Activated naive CD8-positive, alpha-beta T cell treated with anti-CD3 and anti-CD28 coated beads, Interleukin-2, amount 50 U/mL, for 16 hours (primary cell): ENCODE measurements at regions not wholly inside any gene's neighbourhood (a gene's known extent, or its start where the extent isn't known, plus 50 kb on each side); places are given as distances from the start of the nearest gene placed in this dataset.

ENCODE experiments used
- DNase-seq: peaks from one replicate; pipeline ENCODE4 v3.0.0-alpha.2; 2020; ENCODE audit warnings: low read depth, low spot score

DNA sequence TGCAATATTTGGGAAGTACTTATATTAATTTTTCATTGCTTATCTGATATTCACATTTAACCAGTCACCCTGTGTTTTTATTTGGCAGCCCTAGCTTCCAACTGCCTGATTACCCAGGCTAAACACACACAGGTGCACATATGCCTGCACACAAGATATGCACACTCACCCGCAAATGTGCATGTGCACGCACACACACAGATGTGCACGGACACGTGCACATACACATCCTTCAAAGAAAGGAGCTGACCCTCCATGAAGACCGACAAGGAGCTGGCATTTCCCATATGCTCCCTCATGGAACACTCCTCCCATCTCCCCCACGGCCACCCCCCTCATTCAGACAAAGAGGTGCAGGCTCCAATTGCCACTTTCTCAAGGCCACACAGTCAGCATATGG lies 242.2 kb downstream of the ENGASE start:
- DNase-seq = no peak

DNA sequence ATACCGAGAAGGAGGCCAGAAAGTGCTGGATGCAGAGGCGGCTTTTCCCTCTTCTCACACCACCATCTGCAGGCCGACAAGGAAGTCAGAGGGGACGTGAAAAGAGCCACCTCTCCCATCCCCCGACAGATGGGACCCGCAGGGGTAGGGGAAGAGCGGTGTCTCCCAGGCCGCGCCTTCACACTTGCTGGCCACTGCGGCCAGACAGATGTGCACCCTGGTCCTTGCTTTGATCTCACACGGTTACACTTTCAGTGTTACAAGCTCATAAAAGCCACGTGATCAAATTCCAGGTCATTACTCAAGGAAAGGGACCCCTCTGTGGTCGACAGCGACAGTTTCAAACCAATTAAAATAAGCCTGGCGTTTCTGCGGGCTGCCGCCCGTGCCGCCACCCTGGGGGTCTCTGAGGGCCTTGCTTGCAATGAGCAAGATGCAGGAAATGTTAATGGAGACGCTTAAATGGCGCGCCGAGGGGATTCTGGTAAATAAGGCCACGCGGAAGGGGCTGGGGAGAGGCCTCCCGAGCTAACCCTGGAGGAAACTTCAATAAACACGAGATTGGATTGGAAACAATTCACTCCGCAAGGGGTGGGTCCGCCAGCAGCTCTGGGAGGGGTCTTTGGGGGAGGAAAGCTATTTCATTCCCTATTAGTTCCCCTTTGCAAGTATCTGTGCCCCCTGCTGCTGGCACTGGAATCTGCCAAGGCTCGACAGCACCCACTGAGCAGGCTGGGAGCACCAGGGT lies 240.9 kb downstream of the ENGASE start:
- no peak for DNase-seq

DNA sequence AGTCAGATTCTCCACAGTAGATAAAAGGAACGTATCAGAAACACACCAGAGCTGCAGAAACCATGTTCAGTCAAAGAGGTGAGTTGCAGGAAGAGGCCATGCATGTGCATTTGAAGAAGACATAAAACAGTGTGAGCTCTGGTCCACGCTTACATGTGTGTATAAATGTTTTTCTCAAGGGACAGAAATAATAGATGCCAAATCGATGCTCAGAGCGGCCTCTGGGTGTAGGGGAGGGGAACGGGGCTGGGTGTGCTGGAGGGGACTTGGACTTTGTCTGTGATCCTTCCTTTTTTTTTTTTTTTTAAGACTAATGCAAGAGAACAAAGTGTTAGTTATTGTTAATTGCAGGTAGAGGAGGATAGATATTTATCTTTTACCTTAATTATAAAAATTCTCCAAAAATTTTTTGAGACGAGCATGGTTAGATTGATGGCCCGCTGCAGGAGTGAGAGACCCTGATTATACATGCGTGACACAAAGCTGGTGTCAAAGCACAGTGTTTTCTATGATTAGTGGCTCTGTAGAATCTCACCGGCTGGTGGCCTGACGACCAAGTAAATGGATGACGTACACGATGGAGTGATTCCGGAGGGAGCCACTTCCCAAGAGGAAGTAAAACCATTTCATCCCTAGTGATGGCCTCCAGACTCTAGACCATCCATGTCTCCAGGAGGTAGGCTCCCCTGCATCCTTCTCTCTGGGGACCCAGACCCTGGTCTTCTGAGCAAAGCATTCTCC lies 240.2 kb downstream of the ENGASE start:
- no peak for DNase-seq

DNA sequence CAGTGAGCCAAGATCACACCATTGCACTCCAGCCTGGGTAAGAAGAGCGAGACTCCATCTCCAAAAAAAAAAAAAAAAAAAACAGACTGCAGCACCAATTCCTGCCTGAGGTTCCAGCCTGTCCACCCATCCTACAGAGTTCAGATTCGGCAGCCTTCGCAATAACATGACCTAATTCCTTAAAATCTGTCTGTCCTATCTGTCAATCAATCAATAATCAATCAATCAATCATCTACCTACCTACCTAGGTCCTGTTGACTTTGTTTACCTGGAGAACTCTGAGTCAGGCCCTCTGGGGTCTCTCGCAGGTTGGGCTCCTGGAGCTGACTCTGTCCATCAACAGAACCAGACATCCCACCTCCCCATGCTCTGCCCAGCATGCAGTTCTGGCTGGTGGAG lies 236.7 kb downstream of the ENGASE start:
- DNase-seq = no peak

DNA sequence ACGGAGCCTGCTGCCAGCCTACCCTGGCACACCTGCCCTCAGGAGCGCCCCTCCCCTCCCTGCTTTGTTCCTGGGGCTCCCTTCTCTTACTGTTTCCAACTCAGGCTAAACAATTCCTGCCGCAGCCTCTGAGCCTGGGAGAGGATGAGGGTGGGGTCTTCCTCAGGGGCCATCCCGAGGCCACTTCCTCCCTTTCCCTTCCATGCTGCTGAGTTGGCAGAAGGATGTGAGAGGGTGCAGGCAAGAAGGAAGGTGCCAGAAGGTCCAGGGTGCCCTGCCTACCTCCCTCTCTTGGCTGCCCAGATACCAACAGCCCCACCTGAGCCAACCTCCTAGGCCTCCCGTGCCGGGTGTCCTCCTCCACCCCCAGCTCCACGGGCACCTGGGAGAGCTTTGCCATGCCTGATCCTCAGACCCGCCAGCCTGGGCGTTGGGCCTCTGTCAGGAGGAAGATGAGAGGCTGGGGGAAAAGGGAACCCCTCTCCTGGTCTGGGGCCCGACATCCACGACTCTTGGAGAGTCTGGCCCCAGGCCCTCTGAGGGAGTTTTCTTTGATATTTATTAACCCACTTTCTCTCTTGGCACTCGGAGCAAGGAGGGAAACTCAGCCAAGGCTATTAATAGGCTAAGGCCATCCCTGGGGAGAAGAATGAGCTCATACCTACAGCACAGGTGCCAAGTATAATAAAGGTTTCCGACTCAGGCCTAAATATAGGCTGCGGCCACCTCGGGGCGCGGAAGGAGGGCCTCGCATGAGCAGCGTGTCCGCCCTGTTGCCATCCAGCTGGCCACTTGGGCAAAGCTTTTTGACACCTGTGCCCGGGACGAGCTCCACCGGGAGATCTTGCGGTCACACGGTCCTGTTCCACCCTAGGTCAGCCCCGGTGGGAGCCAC lies 232.0 kb downstream of the ENGASE start:
- DNase-seq = no peak

DNA sequence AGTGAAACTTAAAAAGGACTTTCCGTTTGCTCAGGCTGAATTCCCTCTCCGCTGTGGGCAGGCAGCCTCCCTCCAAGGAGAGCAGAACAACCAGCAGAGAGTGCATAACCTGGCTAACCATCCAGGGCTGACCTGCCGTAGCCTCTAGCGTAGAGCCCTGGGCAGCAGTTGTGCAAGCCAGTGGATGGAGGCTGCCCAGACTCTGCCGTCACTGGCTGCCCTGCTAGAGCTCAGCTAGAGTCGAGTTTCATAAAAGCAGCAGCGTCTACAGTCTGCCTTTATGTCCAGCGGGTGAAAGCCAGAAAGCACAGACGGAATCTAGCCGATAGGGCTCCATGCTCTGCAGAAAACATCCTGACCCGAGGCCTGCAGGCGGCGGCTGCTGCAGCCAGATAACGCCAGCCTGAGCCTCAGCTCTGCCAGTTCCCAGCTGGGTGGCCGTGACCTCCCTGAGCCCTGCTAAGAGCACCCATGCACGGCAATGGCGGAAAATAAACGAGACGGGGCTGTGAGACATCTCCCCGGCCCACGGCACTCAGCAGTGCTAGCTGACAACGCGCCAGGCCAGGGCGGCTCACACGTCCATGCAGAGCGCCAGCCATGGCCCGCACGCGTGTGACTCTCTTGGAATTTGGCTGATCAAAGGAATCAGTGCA lies 231.3 kb downstream of the ENGASE start:
- DNase-seq = no peak

DNA sequence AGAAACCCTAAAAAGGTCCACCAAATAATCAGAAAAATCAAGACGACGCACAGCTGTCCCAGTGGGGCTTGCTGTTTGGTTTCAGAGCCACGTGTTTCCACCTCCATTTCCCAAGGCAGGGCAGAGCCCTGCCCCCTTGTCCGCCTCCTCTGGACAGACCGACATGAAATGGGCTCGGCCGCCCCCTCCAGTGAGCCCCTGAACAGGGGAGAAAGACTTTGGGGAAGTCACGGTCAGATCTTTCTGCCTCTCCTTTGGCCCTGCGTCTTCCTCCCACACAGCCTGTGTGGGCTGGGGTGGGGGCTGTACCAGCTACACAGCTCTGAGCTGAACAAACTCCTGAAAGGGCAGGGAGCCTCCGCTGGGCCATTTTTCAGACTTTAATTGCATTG lies 230.7 kb downstream of the ENGASE start:
- DNase-seq = no peak

DNA sequence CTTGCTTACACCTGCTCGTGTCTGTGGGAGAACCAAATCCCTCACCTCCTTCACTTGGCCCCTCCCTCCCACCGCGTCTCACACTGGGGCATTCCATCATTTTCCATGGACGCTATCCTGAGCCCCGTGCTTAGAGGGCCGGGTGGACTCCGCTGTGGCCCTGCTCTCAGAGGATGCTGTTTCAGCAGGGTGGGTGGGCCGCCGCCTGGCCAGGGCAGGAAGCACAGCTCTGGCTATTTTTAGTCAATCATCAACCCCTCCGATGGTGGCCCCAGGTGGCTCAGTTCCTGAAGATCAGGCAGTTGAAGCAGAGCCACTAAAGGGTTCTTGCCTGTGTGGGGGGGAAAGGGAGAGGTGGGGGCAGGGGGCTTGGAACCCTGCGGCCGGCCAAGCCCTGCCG lies 230.3 kb downstream of the ENGASE start:
- no peak for DNase-seq

DNA sequence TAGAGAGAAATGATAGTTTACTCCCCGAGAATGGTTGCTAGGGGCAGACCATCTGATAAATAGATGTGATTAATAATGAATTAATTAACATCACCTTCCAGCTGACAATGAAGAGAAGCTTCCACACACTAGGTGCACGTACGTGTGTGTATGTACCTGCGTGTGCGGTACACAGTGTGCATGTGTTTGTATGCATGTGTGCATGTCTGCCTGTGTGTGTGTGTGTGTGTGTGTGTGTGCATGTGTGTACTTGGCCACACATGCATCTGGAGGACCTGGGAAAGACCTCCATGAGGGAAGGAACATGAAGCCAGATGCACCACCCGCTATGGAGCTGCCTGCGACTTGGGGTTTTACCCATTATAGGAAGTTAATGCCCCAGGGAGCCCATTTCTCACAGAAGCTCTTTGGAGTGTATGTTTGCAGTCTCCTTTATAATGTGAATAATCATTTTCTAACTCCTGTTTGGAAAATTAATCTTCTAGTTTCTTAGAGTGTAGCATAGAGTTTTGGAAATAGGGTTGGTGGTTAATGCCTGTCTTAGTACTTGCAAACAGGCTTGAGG lies 229.1 kb downstream of the ENGASE start:
- no peak for DNase-seq

DNA sequence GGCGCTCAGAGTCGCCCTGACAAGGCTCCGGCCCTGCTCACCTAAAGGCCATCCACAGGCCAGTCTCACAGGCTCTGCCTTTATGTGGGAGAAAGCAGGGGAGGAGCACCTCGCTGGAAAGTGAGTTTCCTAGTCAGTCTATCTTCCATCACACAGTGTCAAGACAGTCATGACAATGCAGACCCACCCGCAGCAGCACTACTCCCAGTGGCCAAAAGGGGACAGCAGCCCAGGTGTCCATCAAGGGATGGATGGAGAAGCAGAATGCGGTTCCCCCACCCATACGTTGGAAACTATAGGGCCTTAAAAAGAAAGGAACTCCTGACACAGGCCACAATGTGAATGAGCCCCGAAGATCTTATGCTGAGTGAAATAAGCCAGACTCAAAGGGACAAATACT lies 226.8 kb downstream of the ENGASE start:
- DNase-seq = no peak

DNA sequence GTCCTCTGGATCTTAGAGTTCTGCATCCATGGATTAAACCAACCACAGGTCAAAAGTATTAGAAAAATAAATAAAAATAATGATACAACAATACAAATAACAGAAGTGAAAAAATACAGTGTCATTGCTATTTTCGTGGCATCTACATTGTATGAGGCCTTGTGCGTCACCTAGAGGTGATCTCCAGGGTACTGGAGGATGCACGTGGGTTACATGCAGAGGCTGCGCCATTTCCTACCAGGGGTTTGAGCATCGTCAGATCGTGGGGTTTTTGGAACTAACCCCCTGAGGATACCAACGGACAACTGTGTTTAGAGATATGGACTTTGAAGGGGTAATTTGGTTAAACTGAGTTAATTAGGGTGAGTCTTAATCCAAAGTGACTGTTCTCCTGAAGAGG lies 224.7 kb downstream of the ENGASE start:
- DNase-seq = no peak

DNA sequence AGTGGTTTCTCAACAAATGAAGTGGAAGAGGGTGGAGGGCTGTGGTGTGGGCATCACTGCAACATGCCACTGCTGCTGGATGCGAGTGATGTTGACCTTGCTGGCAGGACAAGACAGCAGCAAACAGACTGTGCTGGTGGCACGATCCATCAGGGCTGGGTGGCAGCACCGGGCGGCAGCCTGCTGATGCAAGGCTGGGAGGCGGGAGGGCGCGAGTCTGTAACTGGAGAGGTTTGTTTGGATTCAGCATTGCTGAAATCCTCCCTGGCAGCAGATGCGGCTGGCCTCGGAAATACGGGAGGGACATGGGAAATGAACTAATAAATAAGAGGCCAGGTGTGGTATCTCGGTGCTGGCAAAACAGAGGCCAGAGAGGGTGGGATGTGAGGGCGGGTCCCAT lies 224.2 kb downstream of the ENGASE start:
- no peak for DNase-seq

DNA sequence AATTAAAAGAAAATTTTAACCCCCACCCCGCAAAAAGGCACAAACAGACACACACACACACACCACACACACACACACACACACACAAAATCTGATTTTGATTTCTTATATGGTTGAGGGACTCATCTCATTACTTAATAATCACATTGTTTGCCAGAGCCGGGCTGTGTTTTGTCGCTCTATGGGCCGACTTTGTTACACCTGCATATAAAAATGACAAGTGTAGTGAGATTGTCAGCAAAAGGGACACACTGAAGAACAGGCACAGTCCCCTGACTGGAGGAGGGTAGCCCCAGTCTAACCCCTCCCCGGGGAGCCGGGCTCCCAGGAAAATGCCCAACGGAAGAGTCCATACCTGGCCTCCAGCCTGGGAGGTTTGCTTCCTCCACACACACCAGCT lies 221.6 kb downstream of the ENGASE start:
- DNase-seq = no peak

DNA sequence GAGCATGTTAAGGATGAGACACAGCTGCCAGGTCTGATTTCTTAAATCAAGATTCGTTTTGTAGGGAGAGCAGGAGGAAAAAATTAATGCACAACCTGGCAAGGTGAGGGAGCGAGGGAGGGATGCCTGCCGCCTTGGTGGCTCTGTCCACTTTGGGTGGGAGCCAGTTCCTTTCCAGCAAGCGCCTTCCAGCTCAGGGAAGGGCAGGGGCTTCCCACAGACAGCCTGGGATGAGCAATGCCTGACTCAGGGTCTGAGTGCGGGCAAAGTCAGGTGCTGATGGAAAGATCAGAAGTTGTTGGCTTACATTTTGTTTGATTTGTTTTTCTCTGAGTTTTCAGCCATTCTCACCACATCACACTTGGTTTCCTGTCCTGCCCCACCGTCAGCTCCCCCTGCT lies 220.7 kb downstream of the ENGASE start:
- no peak for DNase-seq

DNA sequence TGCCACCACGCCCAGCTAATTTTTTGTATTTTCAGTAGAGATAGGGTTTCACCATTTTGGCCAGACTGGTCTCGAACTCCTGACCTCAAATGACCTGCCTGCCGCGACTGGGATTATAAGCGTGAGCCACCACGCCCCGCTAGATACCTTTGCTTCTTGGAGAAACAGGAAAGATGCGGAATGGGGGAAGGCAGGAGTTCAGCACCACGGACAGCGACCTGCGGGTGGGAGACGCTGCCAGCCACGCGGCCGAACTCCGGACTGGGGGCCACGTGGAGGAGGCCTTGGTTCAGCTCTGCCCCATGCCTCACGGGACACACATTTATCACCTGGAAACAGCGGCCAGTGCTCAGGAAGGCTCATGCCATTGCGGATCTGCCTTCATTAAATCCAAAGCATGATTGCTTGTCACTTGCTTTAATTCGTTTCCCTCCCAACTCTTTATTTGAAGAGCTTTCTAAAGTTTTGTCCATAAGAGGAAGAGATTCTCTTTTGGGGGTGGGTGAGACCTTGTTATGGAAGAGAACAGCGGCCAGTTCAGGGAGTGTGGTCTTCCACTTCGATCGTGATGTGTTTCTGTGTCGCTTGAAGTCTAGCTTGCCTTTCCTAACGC lies 219.9 kb downstream of the ENGASE start:
- DNase-seq = no peak

DNA sequence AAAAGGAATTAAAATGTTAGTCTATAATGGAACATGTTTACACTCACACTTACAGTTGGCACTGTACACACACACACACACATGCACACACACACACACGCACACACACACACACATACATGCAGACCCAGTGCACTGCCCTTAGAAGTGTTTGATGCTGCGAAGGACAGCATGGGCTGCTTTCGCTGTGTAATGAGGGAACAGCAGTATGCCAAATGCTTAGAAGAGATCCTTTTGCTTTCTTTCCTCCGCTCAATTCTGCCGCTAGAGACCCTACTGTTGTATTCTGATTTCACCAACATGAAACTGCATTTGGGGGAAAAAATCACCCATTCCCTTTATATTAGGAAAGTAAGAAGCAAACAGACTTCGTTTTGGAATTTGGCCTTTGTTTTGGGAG lies 217.9 kb downstream of the ENGASE start:
- DNase-seq = no peak

DNA sequence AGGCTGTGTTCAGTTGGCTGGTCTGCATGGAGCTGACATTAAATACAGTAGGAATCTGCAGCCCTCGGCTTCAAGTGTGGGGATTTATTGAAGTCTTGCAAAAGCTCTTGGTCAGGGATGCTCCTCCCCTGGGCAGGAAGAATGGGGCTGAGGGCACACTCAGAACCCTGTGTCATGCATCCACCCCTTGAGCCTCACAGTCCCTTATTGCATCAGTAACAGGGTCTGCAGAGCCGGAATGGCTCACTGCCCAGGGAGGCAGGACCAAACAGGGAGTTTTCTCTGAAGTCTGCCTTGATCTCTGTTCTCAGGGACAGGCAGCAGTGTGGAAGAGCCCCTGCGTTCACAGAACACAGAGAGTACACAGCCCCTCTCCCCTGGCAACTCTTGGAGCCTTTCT lies 216.8 kb downstream of the ENGASE start:
- no peak for DNase-seq

DNA sequence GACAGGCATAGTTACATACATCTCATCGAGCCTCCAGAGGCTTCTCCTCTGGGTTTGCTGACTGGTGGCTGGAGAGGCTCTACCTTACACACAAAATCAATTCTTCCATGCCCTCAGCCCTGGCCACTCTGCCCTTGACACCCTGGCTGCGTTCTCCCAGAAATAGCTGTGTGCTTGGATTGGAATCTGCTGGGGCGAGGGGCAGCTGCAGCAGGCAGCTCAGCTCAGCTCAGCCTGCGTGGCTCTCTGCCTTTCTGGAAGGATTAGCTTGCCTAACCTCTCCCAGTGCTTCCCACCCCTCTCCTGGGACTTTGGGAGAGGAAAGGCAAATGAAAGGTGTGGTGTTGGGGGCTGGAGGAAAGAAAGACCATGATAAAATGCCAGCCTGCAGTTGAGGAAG lies 216.1 kb downstream of the ENGASE start:
- DNase-seq = no peak

DNA sequence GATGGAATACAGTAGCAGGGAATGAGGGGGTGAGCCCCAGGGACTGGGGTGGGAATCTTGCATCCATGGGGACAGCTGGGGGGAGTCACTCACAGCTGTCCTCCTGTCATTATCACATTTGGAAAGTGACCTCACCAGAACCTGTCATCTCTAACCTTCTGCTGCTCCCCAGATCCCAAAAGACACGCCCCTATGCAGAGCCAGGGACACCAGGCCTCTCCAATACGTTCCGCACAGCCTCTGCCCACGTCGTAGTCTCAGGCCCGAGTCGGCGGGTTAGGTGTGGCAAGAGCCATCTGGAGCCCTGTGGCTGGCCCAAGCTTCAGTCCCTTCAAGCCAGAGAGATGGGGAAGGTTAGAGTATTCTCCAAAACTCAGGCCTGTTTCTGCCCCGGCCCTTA lies 214.3 kb downstream of the ENGASE start:
- no peak for DNase-seq

DNA sequence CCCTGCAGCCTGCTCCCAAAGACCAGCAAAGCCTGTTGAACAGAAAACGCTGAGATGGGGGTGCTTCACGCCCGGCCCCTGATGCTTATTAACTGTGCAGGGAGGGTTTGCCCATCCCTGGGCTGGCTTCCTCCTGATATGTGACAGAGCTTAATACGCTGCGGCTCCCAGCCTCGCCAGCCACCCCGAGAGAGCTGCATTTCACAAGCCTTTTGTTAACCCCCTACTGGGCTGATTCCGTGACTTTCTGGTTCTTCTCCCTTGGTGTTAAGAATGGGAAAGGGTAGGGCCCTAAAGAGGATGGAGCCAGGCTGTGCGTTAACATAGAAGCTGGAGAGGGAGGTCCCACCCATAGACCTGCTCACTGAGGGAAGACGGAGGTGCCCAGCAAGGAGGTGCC lies 211.8 kb downstream of the ENGASE start:
- no peak for DNase-seq

DNA sequence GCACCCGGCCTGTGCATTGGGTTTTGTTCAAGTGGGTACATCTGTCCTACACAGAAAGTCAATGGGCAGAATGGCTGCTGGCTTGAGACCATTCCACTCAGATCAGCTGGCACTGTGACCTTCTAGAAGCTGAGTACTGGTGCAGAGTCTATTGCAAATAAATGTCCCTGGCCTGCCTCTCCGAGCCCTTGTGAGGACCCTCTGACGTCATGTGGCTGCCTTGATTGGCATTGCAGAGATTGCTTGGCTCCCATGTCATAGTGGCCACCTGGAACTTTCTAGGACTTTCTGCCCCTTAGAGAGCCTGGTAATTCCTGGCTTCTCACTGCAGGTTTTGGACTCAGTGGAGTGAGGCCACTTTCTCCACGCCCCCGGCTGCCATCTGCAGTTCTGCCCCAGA lies 211.3 kb downstream of the ENGASE start:
- DNase-seq = no peak
